ENCODE measurements at regions not wholly inside any gene's neighbourhood (a gene's known extent, or its start where the extent isn't known, plus 50 kb on each side); places are given as distances from the start of the nearest gene placed in this dataset.

DNA sequence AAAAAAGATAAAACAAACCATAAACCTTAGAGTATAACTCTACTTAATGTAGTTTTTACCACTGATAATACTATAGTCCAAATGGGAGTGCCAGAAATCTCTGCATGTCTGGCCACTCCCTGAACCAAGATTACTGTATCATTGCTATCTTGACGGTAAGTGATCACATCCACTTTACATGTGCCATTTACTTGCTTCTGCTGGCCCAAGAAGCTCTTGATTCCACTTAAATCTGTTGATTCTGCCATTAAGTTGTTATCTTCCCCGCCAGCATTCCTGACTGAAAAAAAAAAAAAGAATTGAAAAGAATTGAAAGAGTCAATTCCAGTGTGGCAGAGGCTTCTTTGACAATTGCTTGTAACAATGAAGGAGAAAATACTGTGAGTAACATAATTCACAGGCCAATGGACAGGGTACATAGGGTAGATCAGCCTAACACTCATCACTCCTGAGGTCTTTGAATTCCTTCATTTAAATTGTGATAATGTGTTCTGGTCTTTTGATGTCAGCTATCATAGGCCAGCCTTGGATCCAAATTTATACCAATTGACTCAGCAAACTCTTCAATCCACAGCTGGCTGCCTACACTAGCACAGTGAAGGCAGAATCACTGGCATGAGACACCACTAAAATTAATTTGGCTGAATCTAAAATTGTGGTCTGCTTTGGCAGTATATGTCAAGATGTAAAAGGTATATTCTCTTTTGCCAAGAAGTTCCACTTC, 665.2 kb upstream of the FLRT2 start:
- TF ChIP-seq ZFX (IDR thresholded peaks at IDR 0.05; ENCODE audit: borderline replicate concordance) = no peak
- TF ChIP-seq CTCF (IDR thresholded peaks at IDR 0.05) = no peak
- H3K27ac ChIP-seq = no peak overlapping the region

- no peak overlapping the region for H3K27ac ChIP-seq
- TF ChIP-seq CTCF (IDR thresholded peaks at IDR 0.05) (no peak), ZFX (IDR thresholded peaks at IDR 0.05; ENCODE audit: borderline replicate concordance) (no peak)
Observed at GRCh38 chr14:84871734-84872133, 658.2 kb upstream of the FLRT2 start.

DNA sequence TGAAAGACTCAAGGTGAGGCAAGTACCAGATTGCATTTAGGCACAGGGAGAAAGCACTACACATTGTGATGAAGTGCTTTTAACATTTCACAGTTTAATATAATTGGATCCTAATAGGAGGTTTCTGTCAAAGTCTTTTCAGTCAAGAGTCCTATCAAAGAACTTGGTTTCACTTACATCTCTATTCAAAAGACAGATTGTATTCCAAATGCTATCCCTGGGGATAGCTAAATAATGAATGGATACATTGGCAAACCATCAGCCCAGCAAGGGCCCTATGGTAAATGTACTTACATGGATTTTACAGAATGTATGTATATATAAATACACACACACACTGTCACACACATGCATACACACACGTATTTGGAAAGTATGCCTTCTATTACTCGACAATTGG, 655.5 kb upstream of the FLRT2 start:
- no peak for TF ChIP-seq ZFX (IDR thresholded peaks at IDR 0.05; ENCODE audit: borderline replicate concordance)
- no peak for TF ChIP-seq CTCF (IDR thresholded peaks at IDR 0.05)
- no peak overlapping the region for H3K27ac ChIP-seq

DNA sequence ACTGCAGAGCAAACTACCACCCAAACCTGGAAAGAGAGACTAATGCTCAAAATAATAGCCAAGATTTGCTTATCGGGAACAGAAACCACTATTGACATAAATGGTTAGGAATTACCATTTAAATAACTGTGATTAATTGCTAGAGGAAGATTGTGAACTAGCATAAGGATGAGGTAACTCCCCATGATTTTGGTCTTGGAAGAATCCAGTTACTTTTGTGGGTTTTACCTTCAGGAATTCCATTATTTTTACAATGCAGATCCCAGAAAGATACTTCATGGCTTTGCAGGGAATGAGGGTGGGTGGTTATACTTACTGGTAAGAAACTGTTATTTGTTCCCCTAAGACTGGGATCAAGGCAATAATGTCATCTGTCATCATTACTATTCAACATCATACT, 652.9 kb upstream of the FLRT2 start:
- no peak for TF ChIP-seq CTCF (IDR thresholded peaks at IDR 0.05)
- no peak for TF ChIP-seq ZFX (IDR thresholded peaks at IDR 0.05; ENCODE audit: borderline replicate concordance)
- no peak overlapping the region for H3K27ac ChIP-seq

DNA sequence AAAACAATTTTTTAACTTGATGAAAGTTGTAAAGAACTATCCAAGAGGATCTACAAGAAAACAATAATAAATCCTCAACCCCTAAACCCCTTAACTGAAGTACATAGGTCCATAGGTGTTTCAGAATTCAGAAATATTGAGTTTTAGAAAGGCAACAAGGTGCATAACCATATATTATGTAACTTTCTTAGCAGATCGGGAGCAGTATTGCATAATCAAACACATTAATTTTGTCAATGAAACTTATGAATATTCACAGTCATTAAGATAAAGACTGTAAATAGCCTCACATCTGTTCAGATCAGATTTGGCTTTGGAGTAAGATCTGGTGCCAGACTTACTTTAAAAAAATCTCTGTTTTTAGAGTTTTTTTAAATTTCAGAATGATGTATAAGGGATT, 647.1 kb upstream of the FLRT2 start:
- H3K27ac ChIP-seq = no peak overlapping the region
- TF ChIP-seq ZFX (IDR thresholded peaks at IDR 0.05; ENCODE audit: borderline replicate concordance) (no peak), CTCF (IDR thresholded peaks at IDR 0.05) (no peak)

DNA sequence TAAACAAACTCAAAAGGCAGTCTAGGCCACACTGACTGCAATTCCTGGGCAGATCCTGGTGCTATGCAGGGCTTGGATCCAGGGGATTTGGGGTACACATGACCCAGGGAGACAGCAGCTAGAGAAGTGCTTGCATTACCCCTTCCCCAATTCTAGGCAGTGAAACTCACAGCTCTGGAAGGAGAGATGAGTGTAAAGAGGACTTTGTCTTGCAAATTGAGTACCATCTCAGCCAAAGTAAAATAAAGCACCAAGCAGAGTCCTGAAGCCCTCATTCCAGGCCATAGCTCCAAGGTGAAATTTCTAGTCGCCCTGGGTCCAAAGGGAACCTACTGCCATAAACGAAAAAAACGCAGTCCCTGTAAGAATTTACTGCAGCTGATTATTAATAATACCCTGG, 644.9 kb upstream of the FLRT2 start:
- H3K27ac ChIP-seq = no peak overlapping the region

More for the DNA sequence above, 644.9 kb upstream of the FLRT2 start:
- no peak for TF ChIP-seq CTCF (IDR thresholded peaks at IDR 0.05)
- no peak for TF ChIP-seq ZFX (IDR thresholded peaks at IDR 0.05; ENCODE audit: borderline replicate concordance)

Data from 22Rv1 (cell line).